HG03354 (cell line): ENCODE measurements at regions not wholly inside any gene's neighbourhood (a gene's known extent, or its start where the extent isn't known, plus 50 kb on each side); places are given as distances from the start of the nearest gene placed in this dataset.

Source experiments
- ATAC-seq: cut with Tn5 transposase; IDR thresholded peaks from one replicate; pipeline ENCODE4 v1.9.1; 2021; ENCODE audit warnings: mild to moderate bottlenecking; ENCODE audit not compliant: unreplicated experiment, poor library complexity, severe bottlenecking

- no peak for ATAC-seq
Measured at GRCh38 chr12:3945671-3946070, 72.5 kb upstream of the PARP11 start.

GRCh38 chr12:3944620-3945019, 71.4 kb upstream of the PARP11 start:
- ATAC-seq = no peak

- ATAC-seq = no peak
Measured at GRCh38 chr12:3938042-3938544, 64.9 kb upstream of the PARP11 start.

GRCh38 chr12:3935078-3935477, 61.9 kb upstream of the PARP11 start:
- no peak for ATAC-seq

- ATAC-seq = no peak
Measured at GRCh38 chr12:3933819-3934192, 60.6 kb upstream of the PARP11 start.

GRCh38 chr12:3933074-3933818, 60.0 kb upstream of the PARP11 start:
- no peak for ATAC-seq

- ATAC-seq = no peak
Measured at GRCh38 chr12:3931776-3932175, 58.6 kb upstream of the PARP11 start.

- no peak for ATAC-seq
Measured at GRCh38 chr12:3931206-3931605, 58.0 kb upstream of the PARP11 start.

GRCh38 chr12:3929875-3930615, 56.8 kb upstream of the PARP11 start:
- ATAC-seq = no peak

- ATAC-seq = no peak
Measured at GRCh38 chr12:3928538-3929184, 55.5 kb upstream of the PARP11 start.

- no peak for ATAC-seq
Measured at GRCh38 chr12:3925621-3926020, 52.4 kb upstream of the PARP11 start.

- ATAC-seq = no peak
Measured at GRCh38 chr12:3924761-3925160, 51.6 kb upstream of the PARP11 start.

- no peak for ATAC-seq
Measured at GRCh38 chr12:3923021-3923420, 49.8 kb upstream of the PARP11 start.
